Upper lobe of left lung (tissue), 6 donors: ENCODE measurements at regions not wholly inside any gene's neighbourhood (a gene's known extent, or its start where the extent isn't known, plus 50 kb on each side); places are given as distances from the start of the nearest gene placed in this dataset.
A peak's percentile ranks its signal among the peaks of the same experiment; 100 is the strongest.

Experiments used
- ATAC-seq, 2 donors: fragments of 200-7000 bp; cut with Tn5 transposase; one replicate each; pipeline ENCODE4 v1.9.1; 2022; ENCODE audit warnings: mild to moderate bottlenecking in 2 of 2, moderate library complexity in 2 of 2; ENCODE audit not compliant: low FRiP score in 2 of 2
- DNase-seq, 2 donors: peaks; one replicate each; pipeline ENCODE4 v3.0.0-alpha.2; 2019 to 2020
- H3K27ac ChIP-seq, 4 donors: fragments of 200-600 bp; sonication (generic); one replicate each; pipeline ENCODE4 v1.5.1; 2016 to 2019
- H3K27me3 ChIP-seq, 4 donors: fragments of 200-600 bp; sonication (generic); one replicate each; pipeline ENCODE4 v1.5.1; 2017 to 2019
- H3K36me3 ChIP-seq, 4 donors: fragments of 200-600 bp; sonication (generic); one replicate each; pipeline ENCODE4 v1.5.1; 2016 to 2019
- H3K4me1 ChIP-seq, 4 donors: fragments of 200-600 bp; sonication (generic); one replicate each; pipeline ENCODE4 v1.5.1; 2018 to 2019
- H3K4me3 ChIP-seq, 4 donors: fragments of 200-600 bp; sonication (generic); one replicate each; pipeline ENCODE4 v1.5.1; 2017 to 2019; ENCODE audit warnings: mild to moderate bottlenecking in 2 of 4, moderate library complexity in 1 of 4
- H3K9me3 ChIP-seq, 4 donors: fragments of 200-600 bp; sonication (generic); one replicate each; pipeline ENCODE4 v1.5.1; 2018 to 2019
- EP300 ChIP-seq, 4 donors: sonication (generic); formaldehyde crosslinking; IDR thresholded peaks; one replicate each; pipeline ENCODE4 v1.5.1; 2017; ENCODE audit warnings: antibody characterized with exemption in 4 of 4, control low read depth in 2 of 4
- POLR2A ChIP-seq, 4 donors: fragments of 450-650 bp; IDR thresholded peaks; one replicate each; pipeline ENCODE4 v1.5.1; 2016 to 2017; ENCODE audit warnings: antibody characterized with exemption in 4 of 4, mild to moderate bottlenecking in 2 of 4
- POLR2AphosphoS5 ChIP-seq, 2 donors: sonication (generic); formaldehyde crosslinking; IDR thresholded peaks; one replicate each; pipeline ENCODE4 v1.5.1; 2017; ENCODE audit warnings: antibody characterized with exemption in 2 of 2
- WGBS, 2 donors: methylation state at CpG; one replicate each; pipeline ENCODE4 v1.1.5; 2017 to 2018; 5-methylcytosine and 5-hydroxymethylcytosine counted together
- TF ChIP-seq, protein P1 (sequence below), 6 experiments: fragments of 450-650 bp in 4 of 6; fragments of 200-600 bp in 2 of 6; sonication (generic) in 2 of 6; IDR thresholded peaks; one replicate each; pipeline ENCODE4 v1.5.1; 2016 to 2019; ENCODE audit warnings: antibody characterized with exemption in 6 of 6
- donor health status: DM: no; HTN: no; CAD: no; lungs with moderate emphysema.
- donor health status: DM: no; HTN: yes; CAD: no; lungs with severe emphysema.

DNA sequence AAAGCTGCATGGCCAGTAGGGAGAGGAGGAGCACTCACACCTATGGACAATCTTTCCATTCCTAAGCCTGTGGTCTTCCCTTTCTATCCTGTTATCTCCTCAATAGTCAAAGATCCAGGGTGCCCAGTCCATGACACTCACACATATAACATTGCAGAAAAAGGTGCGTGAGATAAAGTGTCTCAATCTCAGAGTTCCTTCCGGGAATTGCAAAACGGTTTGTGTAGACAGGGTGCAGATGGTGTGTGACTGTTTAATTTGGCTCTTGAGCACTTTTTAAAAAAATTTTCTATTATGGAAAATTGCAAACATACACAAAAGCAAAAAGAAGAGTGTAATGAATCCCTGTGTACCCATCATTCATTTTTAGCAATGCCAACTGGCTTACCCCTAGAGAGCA lies 1493.6 kb downstream of the AACS start:
- no peak for TF ChIP-seq EP300 (IDR thresholded peaks at IDR 0.05)
- TF ChIP-seq POLR2A (IDR thresholded peaks at IDR 0.05) = no peak
- TF ChIP-seq, protein P1, sequence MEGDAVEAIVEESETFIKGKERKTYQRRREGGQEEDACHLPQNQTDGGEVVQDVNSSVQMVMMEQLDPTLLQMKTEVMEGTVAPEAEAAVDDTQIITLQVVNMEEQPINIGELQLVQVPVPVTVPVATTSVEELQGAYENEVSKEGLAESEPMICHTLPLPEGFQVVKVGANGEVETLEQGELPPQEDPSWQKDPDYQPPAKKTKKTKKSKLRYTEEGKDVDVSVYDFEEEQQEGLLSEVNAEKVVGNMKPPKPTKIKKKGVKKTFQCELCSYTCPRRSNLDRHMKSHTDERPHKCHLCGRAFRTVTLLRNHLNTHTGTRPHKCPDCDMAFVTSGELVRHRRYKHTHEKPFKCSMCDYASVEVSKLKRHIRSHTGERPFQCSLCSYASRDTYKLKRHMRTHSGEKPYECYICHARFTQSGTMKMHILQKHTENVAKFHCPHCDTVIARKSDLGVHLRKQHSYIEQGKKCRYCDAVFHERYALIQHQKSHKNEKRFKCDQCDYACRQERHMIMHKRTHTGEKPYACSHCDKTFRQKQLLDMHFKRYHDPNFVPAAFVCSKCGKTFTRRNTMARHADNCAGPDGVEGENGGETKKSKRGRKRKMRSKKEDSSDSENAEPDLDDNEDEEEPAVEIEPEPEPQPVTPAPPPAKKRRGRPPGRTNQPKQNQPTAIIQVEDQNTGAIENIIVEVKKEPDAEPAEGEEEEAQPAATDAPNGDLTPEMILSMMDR (IDR thresholded peaks at IDR 0.05) = no peak
- TF ChIP-seq POLR2AphosphoS5 (IDR thresholded peaks at IDR 0.05) = no peak
- DNase-seq (no peak), ATAC-seq (no peak)
- no peaks in the 10 kb centered on the region for H3K36me3 ChIP-seq
- H3K4me3 ChIP-seq = no peak overlapping the region
- no peaks in the 10 kb centered on the region for H3K9me3 ChIP-seq
- H3K27me3 ChIP-seq = no peaks in the 10 kb centered on the region
- H3K4me1 ChIP-seq = no peaks in the 10 kb centered on the region
- 72 to 82% methylated on average over 3 of the region's 3 CpGs for WGBS, 2 donors
- no peak overlapping the region for H3K27ac ChIP-seq

DNA sequence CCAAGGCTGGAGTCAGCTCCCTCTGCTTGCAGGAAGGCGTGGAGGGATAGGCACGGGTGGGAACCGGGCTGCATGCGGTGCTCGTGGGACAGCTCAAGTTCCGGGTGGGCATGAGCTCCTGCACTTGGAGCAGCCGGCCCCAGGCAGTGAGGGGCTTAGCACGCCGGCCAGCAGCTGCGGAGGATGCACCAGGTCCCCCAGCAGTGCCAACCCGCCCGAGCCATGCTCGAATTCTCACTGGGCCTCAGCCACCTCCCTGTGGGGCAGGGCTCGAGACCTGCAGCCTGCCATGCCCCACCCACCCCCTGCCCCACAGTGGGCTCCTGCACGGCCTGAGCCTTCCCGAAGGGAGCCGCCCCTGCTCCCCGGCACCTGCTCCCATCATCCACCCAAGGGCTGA lies 1501.8 kb downstream of the AACS start:
- Histone ChIP-seq H3K9me3 (no peaks in the 10 kb centered on the region), H3K4me1 (no peaks in the 10 kb centered on the region), H3K4me3 (no peak overlapping the region), H3K27me3 (no peaks in the 10 kb centered on the region), H3K27ac (no peak overlapping the region), H3K36me3 (no peaks in the 10 kb centered on the region)
- ATAC-seq = peak; percentile 24 to 37
- DNase-seq = peak in 1 of 2 donors; percentile 64
- no peak for TF ChIP-seq POLR2A (IDR thresholded peaks at IDR 0.05)
- 94% methylated on average over 8 of the region's 18 CpGs; no CpG with 5 or more reads in 1 of the 2 donors for WGBS, 2 donors

DNA sequence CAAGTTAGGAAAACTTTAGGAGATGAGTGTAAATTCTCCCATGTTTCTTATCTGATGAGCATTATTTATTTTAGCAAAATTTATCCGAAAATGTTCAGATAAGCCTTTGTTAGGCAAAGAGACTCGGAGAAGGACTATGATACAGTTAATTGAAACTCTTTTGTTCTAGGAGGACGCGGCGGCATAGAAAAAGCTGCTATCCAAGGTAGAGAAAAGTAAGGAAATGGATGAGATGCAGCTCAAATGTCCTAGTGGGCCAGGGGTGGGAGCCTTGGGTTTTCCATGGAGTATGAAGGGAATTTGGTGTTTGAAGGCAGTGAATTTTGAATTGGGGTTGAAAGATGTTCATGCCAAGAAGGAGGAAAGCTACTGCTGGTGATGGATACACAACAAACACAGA lies 1504.5 kb downstream of the AACS start:
- TF ChIP-seq EP300 (IDR thresholded peaks at IDR 0.05) (no peak), POLR2A (IDR thresholded peaks at IDR 0.05) (no peak), POLR2AphosphoS5 (IDR thresholded peaks at IDR 0.05) (no peak)
- TF ChIP-seq, protein P1 (IDR thresholded peaks at IDR 0.05) = no peak
- Histone ChIP-seq H3K4me1 (no peaks in the 10 kb centered on the region), H3K9me3 (no peaks in the 10 kb centered on the region), H3K27ac (no peak overlapping the region), H3K4me3 (no peak overlapping the region), H3K27me3 (no peaks in the 10 kb centered on the region), H3K36me3 (no peaks in the 10 kb centered on the region)
- no peak for DNase-seq
- WGBS, 2 donors = 77 to 85% methylated on average over 5 of the region's 5 CpGs
- ATAC-seq = no peak

DNA sequence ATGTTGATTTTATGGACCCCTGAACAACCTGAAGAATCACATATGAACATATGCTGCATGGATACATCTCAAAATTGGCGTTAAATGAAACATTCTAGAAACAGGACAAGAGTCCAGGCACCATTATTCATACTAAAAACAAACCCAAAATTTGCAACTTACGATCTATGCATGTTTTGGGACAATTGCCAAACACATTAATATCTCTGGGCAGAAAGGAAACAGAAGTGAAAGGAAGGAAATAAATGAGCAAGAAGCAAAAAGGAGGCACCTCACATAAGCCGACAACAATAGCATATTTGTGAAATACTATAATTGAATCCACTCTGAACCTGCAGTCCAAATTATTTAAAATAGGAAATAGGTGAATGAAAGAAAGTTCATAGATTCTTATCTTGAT lies 1505.3 kb downstream of the AACS start:
- Histone ChIP-seq H3K4me1 (no peaks in the 10 kb centered on the region), H3K27me3 (no peaks in the 10 kb centered on the region), H3K27ac (no peak overlapping the region), H3K9me3 (no peaks in the 10 kb centered on the region), H3K36me3 (no peaks in the 10 kb centered on the region), H3K4me3 (no peak overlapping the region)
- ATAC-seq (no peak), DNase-seq (no peak)
- TF ChIP-seq POLR2AphosphoS5 (IDR thresholded peaks at IDR 0.05) = no peak
- TF ChIP-seq POLR2A (IDR thresholded peaks at IDR 0.05) = no peak
- TF ChIP-seq, protein P1 (IDR thresholded peaks at IDR 0.05) = no peak
- TF ChIP-seq EP300 (IDR thresholded peaks at IDR 0.05) = no peak
- WGBS, 2 donors = 37 to 43% methylated on average over 3 of the region's 3 CpGs

DNA sequence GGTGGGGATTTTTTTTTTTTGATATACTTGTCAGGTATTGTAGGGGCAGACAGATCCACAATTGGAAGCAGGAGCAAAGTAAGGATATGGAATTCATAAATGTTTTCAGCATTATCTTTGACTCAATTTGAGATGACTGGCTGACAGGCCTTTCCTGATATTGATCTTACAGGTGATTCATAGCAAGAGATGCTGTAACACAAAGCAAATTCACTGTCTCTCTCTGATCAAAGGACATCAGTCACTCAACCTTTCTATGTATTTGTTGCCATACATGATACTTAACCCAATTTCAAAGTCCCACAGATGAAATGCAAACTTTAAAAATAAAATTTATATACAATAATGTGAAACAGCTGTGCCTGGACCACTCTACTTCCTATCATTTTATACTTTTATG lies 1506.9 kb downstream of the AACS start:
- no peak for DNase-seq
- no peaks in the 10 kb centered on the region for H3K4me1 ChIP-seq
- no peak overlapping the region for H3K27ac ChIP-seq
- H3K4me3 ChIP-seq = no peak overlapping the region
- no peaks in the 10 kb centered on the region for H3K36me3 ChIP-seq
- TF ChIP-seq EP300 (IDR thresholded peaks at IDR 0.05) (no peak), POLR2A (IDR thresholded peaks at IDR 0.05) (no peak), POLR2AphosphoS5 (IDR thresholded peaks at IDR 0.05) (no peak)
- TF ChIP-seq, protein P1 (IDR thresholded peaks at IDR 0.05) = no peak
- ATAC-seq = no peak
- no peaks in the 10 kb centered on the region for H3K27me3 ChIP-seq
- H3K9me3 ChIP-seq = no peaks in the 10 kb centered on the region
